Kidney (tissue), 13 donors: ENCODE measurements at regions not wholly inside any gene's neighbourhood (a gene's known extent, or its start where the extent isn't known, plus 50 kb on each side); places are given as distances from the start of the nearest gene placed in this dataset.

Source experiments
- DNase-seq, 5 donors: peaks; one replicate each; pipeline ENCODE4 v3.0.0-alpha.2; 2013 to 2020
- FAIRE-seq: peaks from 2 replicates; lab custom pipeline; 2012; peaks lifted over from hg19 to GRCh38; lab: Jason Lieb, UNC
- H3K27ac ChIP-seq, 2 donors: one replicate each; pipeline ENCODE4 v1.7.0; 2013; ENCODE audit warnings: low read depth in 2 of 2, low read length in 2 of 2, inconsistent platforms in 1 of 2
- H3K27me3 ChIP-seq: one replicate; pipeline ENCODE4 v1.7.1; 2013; ENCODE audit warnings: low read length, inconsistent platforms; ENCODE audit not compliant: control insufficient read depth, insufficient read depth
- H3K36me3 ChIP-seq, 3 donors: one replicate each; pipeline versions ENCODE4 v1.7.0 to v1.7.1; 2013; ENCODE audit warnings: low read length in 3 of 3, control low read depth in 1 of 3, inconsistent platforms in 1 of 3; ENCODE audit not compliant: insufficient read depth in 3 of 3, control insufficient read depth in 2 of 3
- H3K4me1 ChIP-seq, 3 donors: one replicate each; pipeline versions ENCODE4 v1.7.0 to v1.7.1; 2013; ENCODE audit warnings: low read length in 3 of 3, inconsistent platforms in 1 of 3, low read depth in 1 of 3; ENCODE audit not compliant: control insufficient read depth in 2 of 3, insufficient read depth in 2 of 3
- H3K4me3 ChIP-seq, 3 donors: one replicate each; pipeline versions ENCODE4 v1.7.0 to v1.8.1; 2013; ENCODE audit warnings: low read length in 3 of 3, control low read depth in 1 of 3, inconsistent platforms in 1 of 3
- H3K9ac ChIP-seq, 3 donors: one replicate each; pipeline versions ENCODE4 v1.7.0 to v1.7.1; 2013; ENCODE audit warnings: low read length in 3 of 3, control low read depth in 1 of 3, inconsistent platforms in 1 of 3
- H3K9me3 ChIP-seq, 3 donors: one replicate each; pipeline versions ENCODE4 v1.7.0 to v1.7.1; 2013; ENCODE audit warnings: low read length in 3 of 3, control low read depth in 1 of 3, inconsistent platforms in 1 of 3; ENCODE audit not compliant: control insufficient read depth in 2 of 3, insufficient read depth in 1 of 3
- intact Hi-C: fragments of 100-400 bp; cut with DNase I; formaldehyde crosslinking; loops from one replicate; pipeline ENCODE4 v1.11.1; 2022
- TF ChIP-seq, protein P1 (sequence below): IDR thresholded peaks from 3 replicates; pipeline ENCODE4 v1.5.1; 2012; ENCODE audit warnings: mild to moderate bottlenecking, moderate library complexity, borderline replicate concordance; ENCODE audit not compliant: insufficient read depth; ENCODE audit errors: extremely low read depth
- donor health status: control.
- donor health status: control.
- donor health status: control.
- donor health status: control.
- donor health status: control.
- donor health status: DM: yes; HTN: yes; CAD: no.
- donor health status: Normal renal cell carcinoma (clear cell type).

- Histone ChIP-seq H3K4me3 (no peak overlapping the region), H3K27me3 (no peaks in the 10 kb centered on the region), H3K27ac (no peak overlapping the region), H3K36me3 (no peaks in the 10 kb centered on the region), H3K9ac (no peak overlapping the region), H3K9me3 (no peaks in the 10 kb centered on the region), H3K4me1 (no peaks in the 10 kb centered on the region)
- no peak for DNase-seq
- intact Hi-C loops: no loop called here
- TF ChIP-seq, protein P1, sequence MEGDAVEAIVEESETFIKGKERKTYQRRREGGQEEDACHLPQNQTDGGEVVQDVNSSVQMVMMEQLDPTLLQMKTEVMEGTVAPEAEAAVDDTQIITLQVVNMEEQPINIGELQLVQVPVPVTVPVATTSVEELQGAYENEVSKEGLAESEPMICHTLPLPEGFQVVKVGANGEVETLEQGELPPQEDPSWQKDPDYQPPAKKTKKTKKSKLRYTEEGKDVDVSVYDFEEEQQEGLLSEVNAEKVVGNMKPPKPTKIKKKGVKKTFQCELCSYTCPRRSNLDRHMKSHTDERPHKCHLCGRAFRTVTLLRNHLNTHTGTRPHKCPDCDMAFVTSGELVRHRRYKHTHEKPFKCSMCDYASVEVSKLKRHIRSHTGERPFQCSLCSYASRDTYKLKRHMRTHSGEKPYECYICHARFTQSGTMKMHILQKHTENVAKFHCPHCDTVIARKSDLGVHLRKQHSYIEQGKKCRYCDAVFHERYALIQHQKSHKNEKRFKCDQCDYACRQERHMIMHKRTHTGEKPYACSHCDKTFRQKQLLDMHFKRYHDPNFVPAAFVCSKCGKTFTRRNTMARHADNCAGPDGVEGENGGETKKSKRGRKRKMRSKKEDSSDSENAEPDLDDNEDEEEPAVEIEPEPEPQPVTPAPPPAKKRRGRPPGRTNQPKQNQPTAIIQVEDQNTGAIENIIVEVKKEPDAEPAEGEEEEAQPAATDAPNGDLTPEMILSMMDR: no peak
- no peak for FAIRE-seq
Measured at GRCh38 chr2:65922794-65923193, 490.4 kb upstream of the SPRED2 start.

DNA sequence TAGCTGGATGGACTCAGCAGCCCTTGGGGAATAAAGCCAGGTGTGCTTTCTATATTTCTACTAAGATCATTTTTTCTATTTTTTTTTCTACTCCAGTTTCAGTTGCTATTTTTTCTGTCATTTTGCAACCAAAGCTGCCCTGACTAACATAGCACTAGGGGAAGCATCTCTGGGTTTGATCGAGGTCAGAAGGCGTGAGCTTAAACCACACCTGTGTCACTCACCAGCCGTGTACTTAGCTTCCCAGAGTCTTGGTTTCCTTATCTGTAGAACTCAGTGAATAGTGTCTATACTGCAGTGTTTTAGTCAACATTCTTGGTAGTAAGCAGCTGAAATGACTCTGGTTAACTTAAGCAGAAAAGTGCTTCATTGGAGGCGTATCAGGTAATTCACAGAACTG, 489.6 kb upstream of the SPRED2 start:
- DNase-seq (no peak), FAIRE-seq (no peak)
- H3K36me3 ChIP-seq: no peaks in the 10 kb centered on the region
- TF ChIP-seq, protein P1: no peak
- no peak overlapping the region for H3K9ac ChIP-seq
- no peak overlapping the region for H3K27ac ChIP-seq
- H3K9me3 ChIP-seq: no peaks in the 10 kb centered on the region
- H3K27me3 ChIP-seq: no peaks in the 10 kb centered on the region
- H3K4me1 ChIP-seq: no peaks in the 10 kb centered on the region
- intact Hi-C loops: no loop called here
- H3K4me3 ChIP-seq: no peak overlapping the region

DNA sequence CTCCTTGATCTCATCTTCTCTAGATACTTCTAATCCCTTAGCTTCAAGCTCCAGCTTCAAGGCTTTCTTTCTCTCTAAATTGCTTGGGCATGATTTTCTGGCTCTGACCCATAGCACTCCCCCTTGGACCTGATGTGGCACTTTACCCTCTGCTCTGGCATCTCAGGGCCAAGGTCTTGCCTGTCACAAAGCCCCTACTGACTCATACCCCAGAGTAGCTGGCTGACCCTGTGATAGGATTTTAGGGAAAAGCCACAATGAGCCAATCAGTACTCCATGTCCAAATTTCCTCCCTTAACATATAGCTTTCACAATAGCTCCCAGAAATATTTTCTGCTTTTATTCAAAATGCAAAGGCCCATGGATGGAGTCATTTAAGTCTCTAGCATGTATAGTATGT, 488.7 kb upstream of the SPRED2 start:
- Histone ChIP-seq H3K9ac (no peak overlapping the region), H3K9me3 (no peaks in the 10 kb centered on the region), H3K36me3 (no peaks in the 10 kb centered on the region), H3K4me1 (no peaks in the 10 kb centered on the region), H3K27ac (no peak overlapping the region), H3K27me3 (no peaks in the 10 kb centered on the region), H3K4me3 (no peak overlapping the region)
- intact Hi-C loops: no loop called here
- FAIRE-seq: no peak
- TF ChIP-seq, protein P1: no peak
- no peak for DNase-seq

DNA sequence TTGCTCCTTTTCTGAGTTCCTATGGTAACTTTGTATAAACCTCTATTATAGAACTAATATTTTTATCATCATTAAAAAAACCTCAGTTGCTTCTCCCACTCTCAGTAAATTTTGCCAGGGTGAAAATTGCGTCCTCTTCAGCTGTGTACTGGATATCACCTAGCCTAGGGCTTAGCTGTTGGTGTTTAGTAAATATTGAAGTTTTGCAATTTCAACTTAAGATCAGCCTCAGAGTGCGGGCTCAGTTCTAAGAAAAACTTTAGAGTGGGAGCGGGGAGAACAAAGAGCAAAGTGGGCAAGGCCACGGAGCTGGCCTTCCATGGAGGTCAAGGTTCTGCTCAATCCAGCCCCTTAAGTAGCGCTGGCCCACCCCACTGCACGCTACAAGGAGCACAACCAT, 488.3 kb upstream of the SPRED2 start:
- Histone ChIP-seq H3K27me3 (no peaks in the 10 kb centered on the region), H3K9me3 (no peaks in the 10 kb centered on the region), H3K36me3 (no peaks in the 10 kb centered on the region), H3K9ac (no peak overlapping the region), H3K4me1 (no peaks in the 10 kb centered on the region), H3K4me3 (no peak overlapping the region), H3K27ac (no peak overlapping the region)
- no peak for FAIRE-seq
- TF ChIP-seq, protein P1: no peak
- DNase-seq: no peak
- intact Hi-C loops: no loop called here
